ENCODE measurements at regions not wholly inside any gene's neighbourhood (a gene's known extent, or its start where the extent isn't known, plus 50 kb on each side); places are given as distances from the start of the nearest gene placed in this dataset.
A peak's percentile ranks its signal among the peaks of the same experiment; 100 is the strongest.

GRCh38 chr4:138919094-138919936 lies 96.3 kb upstream of the NOCT start:
- peak; percentile 22 for DNase-seq

- no peak for DNase-seq
Observed at GRCh38 chr4:138918169-138918869, 97.3 kb upstream of the NOCT start.

GRCh38 chr4:138916763-138917162 lies 98.8 kb upstream of the NOCT start:
- DNase-seq: no peak

GRCh38 chr4:138915756-138916155 lies 99.8 kb upstream of the NOCT start:
- no peak for DNase-seq

GRCh38 chr4:138912704-138913340 lies 102.8 kb upstream of the NOCT start:
- no peak for DNase-seq

GRCh38 chr4:138911909-138912703 lies 103.5 kb upstream of the NOCT start:
- DNase-seq: no peak

GRCh38 chr4:138910914-138911336 lies 104.7 kb upstream of the NOCT start:
- DNase-seq: no peak

- DNase-seq: no peak
Observed at GRCh38 chr4:138910195-138910913, 105.2 kb upstream of the NOCT start.

GRCh38 chr4:138909587-138909986 lies 106.0 kb upstream of the NOCT start:
- no peak for DNase-seq

- no peak for DNase-seq
Observed at GRCh38 chr4:138908134-138908533, 107.4 kb upstream of the NOCT start.

- DNase-seq: no peak
Observed at GRCh38 chr4:138907174-138907573, 108.4 kb upstream of the NOCT start.

- DNase-seq: no peak
Observed at GRCh38 chr4:138904793-138905192, 110.8 kb upstream of the NOCT start.

GRCh38 chr4:138903185-138903584 lies 112.4 kb upstream of the NOCT start:
- DNase-seq: no peak

- no peak for DNase-seq
Observed at GRCh38 chr4:138902705-138903104, 112.9 kb upstream of the NOCT start.

GRCh38 chr4:138901177-138901576 lies 114.4 kb upstream of the NOCT start:
- no peak for DNase-seq

- no peak for DNase-seq
Observed at GRCh38 chr4:138899999-138900398, 115.6 kb upstream of the NOCT start.

- DNase-seq: no peak
Observed at GRCh38 chr4:138898282-138898681, 117.3 kb upstream of the NOCT start.

GRCh38 chr4:138897811-138898226 lies 117.8 kb upstream of the NOCT start:
- DNase-seq: no peak

- no peak for DNase-seq
Observed at GRCh38 chr4:138894709-138895108, 120.9 kb upstream of the NOCT start.

GRCh38 chr4:138894011-138894410 lies 121.6 kb upstream of the NOCT start:
- DNase-seq: no peak

GRCh38 chr4:138892483-138893407 lies 122.8 kb upstream of the NOCT start:
- DNase-seq: no peak

Data from NCI-H1048 (cell line).